ENCODE measurements at regions not wholly inside any gene's neighbourhood (a gene's known extent, or its start where the extent isn't known, plus 50 kb on each side); places are given as distances from the start of the nearest gene placed in this dataset.

- dilution Hi-C loops (cut with MboI; ENCODE audit: extremely low pct_ligation_motif_present, low sequenced_read_pairs): no loop called here
- H3K36me3 ChIP-seq (ENCODE audit: control insufficient read depth in 2 of 2, extremely low read depth in 1 of 2, insufficient read depth in 2 of 2, low read length in 2 of 2): no peaks in the 10 kb centered on the region
- H3K79me2 ChIP-seq (ENCODE audit: control insufficient read depth, insufficient read depth, low read length): no peaks in the 10 kb centered on the region
- H3K9me1 ChIP-seq (ENCODE audit: control insufficient read depth, extremely low read depth, insufficient read depth, low read length): no peaks in the 10 kb centered on the region
- no peaks in the 10 kb centered on the region for H4K20me1 ChIP-seq (ENCODE audit: control insufficient read depth, extremely low read depth, insufficient read depth, low read length)
- no peak for DNase-seq (ENCODE audit: low read depth, low spot score)
- no peak overlapping the region for H3K9ac ChIP-seq (ENCODE audit: control insufficient read depth, extremely low read depth, insufficient read depth, low read length)
- no peaks in the 10 kb centered on the region for H3K4me1 ChIP-seq (ENCODE audit: control insufficient read depth, extremely low read depth, insufficient read depth, low read length)
- H2AFZ ChIP-seq (ENCODE audit: control insufficient read depth, low read length): no peak overlapping the region
- no peaks in the 10 kb centered on the region for H3K9me3 ChIP-seq (ENCODE audit: control insufficient read depth, low read depth, low read length)
- no peak for FAIRE-seq
- H3K4me2 ChIP-seq (ENCODE audit: control insufficient read depth, extremely low read depth, insufficient read depth, low read depth, low read length): no peak overlapping the region
- TF ChIP-seq EZH2 (IDR thresholded peaks at IDR 0.05; ENCODE audit: low read length) (no peak), CTCF (optimal IDR thresholded peaks at IDR 0.05 in 1 of 3, IDR thresholded peaks at IDR 0.05 in 1 of 3, conservative IDR thresholded peaks at IDR 0.05 in 1 of 3; ENCODE audit: extremely low read depth in 1 of 3, insufficient read depth in 2 of 3, low read length in 3 of 3) (no peak)
- H3K27ac ChIP-seq (ENCODE audit: control insufficient read depth, insufficient read depth, low read length): no peak overlapping the region
- no peaks in the 10 kb centered on the region for H3K27me3 ChIP-seq (ENCODE audit: control insufficient read depth, extremely low read depth, insufficient read depth, low read length)
- H3K4me3 ChIP-seq (ENCODE audit: control insufficient read depth in 2 of 3, extremely low read depth in 1 of 3, insufficient read depth in 2 of 3, low read depth in 1 of 3, low read length in 3 of 3): no peak overlapping the region
Observed at GRCh38 chr13:44833626-44834025, 155.6 kb downstream of the NUFIP1 start.

- Histone ChIP-seq H3K27me3 (ENCODE audit: control insufficient read depth, extremely low read depth, insufficient read depth, low read length) (no peaks in the 10 kb centered on the region), H3K27ac (ENCODE audit: control insufficient read depth, insufficient read depth, low read length) (no peak overlapping the region), H3K9me1 (ENCODE audit: control insufficient read depth, extremely low read depth, insufficient read depth, low read length) (no peaks in the 10 kb centered on the region), H3K4me1 (ENCODE audit: control insufficient read depth, extremely low read depth, insufficient read depth, low read length) (no peaks in the 10 kb centered on the region), H4K20me1 (ENCODE audit: control insufficient read depth, extremely low read depth, insufficient read depth, low read length) (no peaks in the 10 kb centered on the region), H3K4me3 (ENCODE audit: control insufficient read depth in 2 of 3, extremely low read depth in 1 of 3, insufficient read depth in 2 of 3, low read depth in 1 of 3, low read length in 3 of 3) (no peak overlapping the region), H2AFZ (ENCODE audit: control insufficient read depth, low read length) (no peak overlapping the region), H3K4me2 (ENCODE audit: control insufficient read depth, extremely low read depth, insufficient read depth, low read depth, low read length) (no peak overlapping the region), H3K9ac (ENCODE audit: control insufficient read depth, extremely low read depth, insufficient read depth, low read length) (no peak overlapping the region), H3K9me3 (ENCODE audit: control insufficient read depth, low read depth, low read length) (no peaks in the 10 kb centered on the region), H3K79me2 (ENCODE audit: control insufficient read depth, insufficient read depth, low read length) (no peaks in the 10 kb centered on the region), H3K36me3 (ENCODE audit: control insufficient read depth in 2 of 2, extremely low read depth in 1 of 2, insufficient read depth in 2 of 2, low read length in 2 of 2) (no peaks in the 10 kb centered on the region)
- TF ChIP-seq CTCF (optimal IDR thresholded peaks at IDR 0.05 in 1 of 3, IDR thresholded peaks at IDR 0.05 in 1 of 3, conservative IDR thresholded peaks at IDR 0.05 in 1 of 3; ENCODE audit: extremely low read depth in 1 of 3, insufficient read depth in 2 of 3, low read length in 3 of 3): no peak
- no peak for TF ChIP-seq EZH2 (IDR thresholded peaks at IDR 0.05; ENCODE audit: low read length)
- no peak for DNase-seq (ENCODE audit: low read depth, low spot score)
- no peak for FAIRE-seq
- dilution Hi-C loops (cut with MboI; ENCODE audit: extremely low pct_ligation_motif_present, low sequenced_read_pairs): no loop called here
Observed at GRCh38 chr13:44833139-44833538, 156.1 kb downstream of the NUFIP1 start.

Data from keratinocyte (primary cell).